GM21528 (cell line): ENCODE measurements at regions not wholly inside any gene's neighbourhood (a gene's known extent, or its start where the extent isn't known, plus 50 kb on each side); places are given as distances from the start of the nearest gene placed in this dataset.
A peak's percentile ranks its signal among the peaks of the same experiment; 100 is the strongest.

Experiments used
- ATAC-seq: cut with Tn5 transposase; IDR thresholded peaks from one replicate; pipeline ENCODE4 v1.9.1; 2021; ENCODE audit warnings: mild to moderate bottlenecking, moderate library complexity; ENCODE audit not compliant: unreplicated experiment, low FRiP score

- ATAC-seq, result no peak
Observed at GRCh38 chrX:38886112-38886511, 84.9 kb downstream of the MID1IP1 start.

- no peak for ATAC-seq
Observed at GRCh38 chrX:38887222-38887621, 86.0 kb downstream of the MID1IP1 start.

- ATAC-seq, result no peak
Observed at GRCh38 chrX:38890326-38890725, 89.1 kb downstream of the MID1IP1 start.

- ATAC-seq, result no peak
Observed at GRCh38 chrX:38890963-38891362, 89.7 kb downstream of the MID1IP1 start.

GRCh38 chrX:38891641-38892413 lies 90.6 kb downstream of the MID1IP1 start:
- peak; percentile 83 for ATAC-seq

GRCh38 chrX:38893441-38893840 lies 92.2 kb downstream of the MID1IP1 start:
- no peak for ATAC-seq

GRCh38 chrX:38895775-38896174 lies 94.5 kb downstream of the MID1IP1 start:
- ATAC-seq, result no peak

- ATAC-seq, result no peak
Observed at GRCh38 chrX:38896724-38897298, 95.6 kb downstream of the MID1IP1 start.

- ATAC-seq, result no peak
Observed at GRCh38 chrX:38898261-38898660, 97.0 kb downstream of the MID1IP1 start.

- no peak for ATAC-seq
Observed at GRCh38 chrX:38899650-38900049, 98.4 kb downstream of the MID1IP1 start.

- no peak for ATAC-seq
Observed at GRCh38 chrX:38900719-38901118, 99.5 kb downstream of the MID1IP1 start.

- no peak for ATAC-seq
Observed at GRCh38 chrX:38902972-38903492, 101.8 kb downstream of the MID1IP1 start.

GRCh38 chrX:38916801-38917200 lies 115.5 kb downstream of the MID1IP1 start:
- no peak for ATAC-seq

GRCh38 chrX:38917954-38918353 lies 116.7 kb downstream of the MID1IP1 start:
- no peak for ATAC-seq

GRCh38 chrX:38919202-38919601 lies 117.9 kb downstream of the MID1IP1 start:
- no peak for ATAC-seq

GRCh38 chrX:38919853-38920528 lies 118.7 kb downstream of the MID1IP1 start:
- no peak for ATAC-seq

GRCh38 chrX:38923451-38923969 lies 122.3 kb downstream of the MID1IP1 start:
- no peak for ATAC-seq

- ATAC-seq, result no peak
Observed at GRCh38 chrX:38927592-38927991, 126.3 kb downstream of the MID1IP1 start.

- no peak for ATAC-seq
Observed at GRCh38 chrX:38929966-38930421, 128.7 kb downstream of the MID1IP1 start.

- no peak for ATAC-seq
Observed at GRCh38 chrX:38930474-38930873, 129.2 kb downstream of the MID1IP1 start.

GRCh38 chrX:38935561-38935960 lies 134.3 kb downstream of the MID1IP1 start:
- no peak for ATAC-seq
